Omental fat pad (tissue), 3 donors: ENCODE measurements at regions not wholly inside any gene's neighbourhood (a gene's known extent, or its start where the extent isn't known, plus 50 kb on each side); places are given as distances from the start of the nearest gene placed in this dataset.
A peak's percentile ranks its signal among the peaks of the same experiment; 100 is the strongest.

Source experiments
- ATAC-seq: fragments of 150-250 bp; one replicate; pipeline ENCODE4 v1.9.1; 2016; ENCODE audit warnings: mild to moderate bottlenecking, moderate library complexity; ENCODE audit not compliant: low FRiP score
- DNase-seq: peaks from one replicate; pipeline ENCODE4 v3.0.0-alpha.2; 2019; ENCODE audit warnings: low spot score
- CTCF ChIP-seq, 3 donors: fragments of 450-650 bp; IDR thresholded peaks; one replicate each; pipeline ENCODE4 v1.5.1; 2016 to 2017; ENCODE audit warnings: antibody characterized with exemption in 3 of 3, mild to moderate bottlenecking in 3 of 3, moderate library complexity in 2 of 3

GRCh38 chr2:40716879-40717278 lies 265.0 kb upstream of the SLC8A1 start:
- peak; percentile 88 for ATAC-seq
- no peak for TF ChIP-seq CTCF (IDR thresholded peaks at IDR 0.05)
- DNase-seq, result no peak

- no peak for TF ChIP-seq CTCF (IDR thresholded peaks at IDR 0.05)
- DNase-seq (no peak), ATAC-seq (no peak)
Observed at GRCh38 chr2:40719414-40719813, 267.5 kb upstream of the SLC8A1 start.

- ATAC-seq (no peak), DNase-seq (no peak)
- TF ChIP-seq CTCF (IDR thresholded peaks at IDR 0.05), result no peak
Observed at GRCh38 chr2:40721595-40721994, 269.7 kb upstream of the SLC8A1 start.

- no peak for DNase-seq
- no peak for ATAC-seq
- TF ChIP-seq CTCF (IDR thresholded peaks at IDR 0.05), result no peak
Observed at GRCh38 chr2:40723194-40723593, 271.3 kb upstream of the SLC8A1 start.

DNA sequence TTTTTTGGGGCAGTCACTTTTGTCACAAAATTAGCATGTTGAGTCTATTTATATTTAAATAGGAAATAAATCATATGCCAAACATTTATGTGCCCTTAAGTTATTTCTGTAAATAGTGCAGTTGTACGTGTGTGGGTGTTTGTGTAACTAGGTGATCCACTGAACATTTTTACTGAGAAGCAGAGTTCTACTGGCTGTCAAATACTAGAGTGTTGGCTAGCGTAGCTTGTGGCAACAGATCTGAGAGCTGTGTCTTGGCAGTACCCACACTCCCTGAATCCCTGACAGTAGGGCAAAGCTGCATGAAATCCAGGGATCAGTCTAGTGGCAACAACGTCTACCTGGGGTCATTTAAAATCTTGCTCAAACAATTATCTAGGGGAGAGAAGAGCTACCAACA lies 273.1 kb upstream of the SLC8A1 start:
- TF ChIP-seq CTCF (IDR thresholded peaks at IDR 0.05), result no peak
- no peak for DNase-seq
- ATAC-seq, result no peak

DNA sequence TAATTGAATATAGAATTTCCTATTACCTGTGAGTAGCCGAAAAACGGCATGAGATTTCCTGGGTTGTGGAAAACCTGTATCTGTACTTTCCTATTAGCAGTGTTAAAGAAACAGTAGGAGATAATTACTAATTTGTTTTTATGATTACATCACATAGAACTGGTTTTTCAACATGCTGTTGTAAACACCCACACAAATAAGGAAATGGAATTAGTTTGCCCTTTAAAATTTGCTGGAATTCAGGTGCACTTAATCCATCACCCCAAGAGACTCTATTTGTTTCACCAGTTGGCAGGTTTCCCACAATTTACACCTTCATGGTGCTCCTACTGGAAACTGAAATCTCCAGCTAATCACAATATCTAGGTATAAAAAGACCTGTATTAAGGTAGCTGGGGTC lies 274.1 kb upstream of the SLC8A1 start:
- ATAC-seq, result no peak
- DNase-seq, result no peak
- no peak for TF ChIP-seq CTCF (IDR thresholded peaks at IDR 0.05)

- DNase-seq (no peak), ATAC-seq (no peak)
- TF ChIP-seq CTCF (IDR thresholded peaks at IDR 0.05), result no peak
Observed at GRCh38 chr2:40734797-40735196, 282.9 kb upstream of the SLC8A1 start.
